Mucosa of descending colon (tissue), 3 donors: ENCODE measurements at regions not wholly inside any gene's neighbourhood (a gene's known extent, or its start where the extent isn't known, plus 50 kb on each side); places are given as distances from the start of the nearest gene placed in this dataset.
A peak's percentile ranks its signal among the peaks of the same experiment; 100 is the strongest.

ENCODE experiments used
- ATAC-seq: fragments of 200-7000 bp; cut with Tn5 transposase; one replicate; pipeline ENCODE4 v1.9.1; 2020; ENCODE audit warnings: mild to moderate bottlenecking, moderate library complexity
- DNase-seq, 3 donors: peaks; one replicate each; pipeline ENCODE4 v3.0.0-alpha.2; 2020
- H3K36me3 ChIP-seq: fragments of 200-600 bp; one replicate; pipeline ENCODE4 v1.8.0; 2021; ENCODE audit warnings: low read depth, mild to moderate bottlenecking
- H3K4me1 ChIP-seq: fragments of 200-600 bp; one replicate; pipeline ENCODE4 v1.8.0; 2021; ENCODE audit warnings: low read depth, mild to moderate bottlenecking
- H3K4me3 ChIP-seq: fragments of 200-600 bp; one replicate; pipeline ENCODE4 v1.8.0; 2021; ENCODE audit warnings: mild to moderate bottlenecking
- H3K9me3 ChIP-seq: fragments of 200-600 bp; one replicate; pipeline ENCODE4 v1.8.0; 2021; ENCODE audit warnings: mild to moderate bottlenecking
- intact Hi-C, 2 donors: fragments of 100-400 bp; cut with DNase I in 1 of 2; cut with micrococcal nuclease in 1 of 2; formaldehyde crosslinking; loops; one replicate each; pipeline versions ENCODE4 v1.11.0 to v1.11.1; 2022; cut with DNase I, micrococcal nuclease
- TF ChIP-seq, protein P1 (sequence below): fragments of 200-600 bp; IDR thresholded peaks from one replicate; pipeline ENCODE4 v1.8.0; 2022; ENCODE audit warnings: antibody characterized with exemption, mild to moderate bottlenecking
- donor health status: DM: no; HTN: no; CAD: no; lungs with moderate emphysema.
- donor health status: DM: no; HTN: no; CAD: no.
- donor health status: DM: no; HTN: yes; CAD: no.

DNA sequence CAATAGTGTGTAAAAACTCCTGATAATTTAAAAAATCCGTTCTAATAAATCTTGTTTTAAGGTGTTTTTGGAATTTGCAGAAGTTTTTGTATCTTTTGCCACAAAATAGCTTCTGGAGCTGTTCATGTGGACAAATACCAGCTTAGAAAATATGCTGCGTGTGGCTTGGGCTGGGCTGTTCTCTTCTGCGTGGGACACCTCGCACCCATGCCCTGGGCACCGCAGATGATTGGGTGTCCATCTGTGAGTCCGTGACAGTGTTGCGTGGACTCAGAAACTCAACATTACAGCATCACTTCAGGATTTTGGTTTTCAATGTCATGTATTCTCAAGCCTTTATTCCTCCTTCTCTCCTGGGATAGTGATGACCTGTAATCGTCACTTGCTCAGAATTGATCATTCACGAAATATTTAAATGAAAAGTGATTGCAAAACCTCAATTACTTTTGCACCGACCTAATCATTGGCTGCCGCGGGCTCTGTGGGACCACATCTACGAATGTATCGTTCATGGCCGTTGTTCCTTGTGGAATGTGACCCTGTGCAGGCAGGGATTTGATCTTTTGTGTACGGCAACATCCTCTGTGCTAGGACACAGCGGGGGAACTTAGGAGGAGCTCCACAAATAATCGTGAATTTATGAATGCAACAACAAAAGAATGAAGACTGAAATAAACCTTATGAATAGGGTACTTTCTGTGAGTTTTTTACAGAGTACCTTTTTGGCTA, 210.3 kb upstream of the FOXF1 start:
- Histone ChIP-seq H3K9me3 (no peaks in the 10 kb centered on the region), H3K36me3 (no peaks in the 10 kb centered on the region), H3K4me1 (peaks cover 5% of the 10 kb centered on the region), H3K4me3 (no peak overlapping the region)
- DNase-seq (no peak), ATAC-seq (no peak)
- TF ChIP-seq, protein P1, sequence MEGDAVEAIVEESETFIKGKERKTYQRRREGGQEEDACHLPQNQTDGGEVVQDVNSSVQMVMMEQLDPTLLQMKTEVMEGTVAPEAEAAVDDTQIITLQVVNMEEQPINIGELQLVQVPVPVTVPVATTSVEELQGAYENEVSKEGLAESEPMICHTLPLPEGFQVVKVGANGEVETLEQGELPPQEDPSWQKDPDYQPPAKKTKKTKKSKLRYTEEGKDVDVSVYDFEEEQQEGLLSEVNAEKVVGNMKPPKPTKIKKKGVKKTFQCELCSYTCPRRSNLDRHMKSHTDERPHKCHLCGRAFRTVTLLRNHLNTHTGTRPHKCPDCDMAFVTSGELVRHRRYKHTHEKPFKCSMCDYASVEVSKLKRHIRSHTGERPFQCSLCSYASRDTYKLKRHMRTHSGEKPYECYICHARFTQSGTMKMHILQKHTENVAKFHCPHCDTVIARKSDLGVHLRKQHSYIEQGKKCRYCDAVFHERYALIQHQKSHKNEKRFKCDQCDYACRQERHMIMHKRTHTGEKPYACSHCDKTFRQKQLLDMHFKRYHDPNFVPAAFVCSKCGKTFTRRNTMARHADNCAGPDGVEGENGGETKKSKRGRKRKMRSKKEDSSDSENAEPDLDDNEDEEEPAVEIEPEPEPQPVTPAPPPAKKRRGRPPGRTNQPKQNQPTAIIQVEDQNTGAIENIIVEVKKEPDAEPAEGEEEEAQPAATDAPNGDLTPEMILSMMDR = no peak
- intact Hi-C loops = loop anchor here in 1 of 2 donors (10.0 kb wide), 1 partner anchor 205 kb away; no protein-coding TSS in a partner anchor

GRCh38 chr16:86300746-86301481, 209.4 kb upstream of the FOXF1 start:
- intact Hi-C loops = loop anchor here in 1 of 2 donors (10.0 kb wide), 1 partner anchor 204 kb away; no protein-coding TSS in a partner anchor
- H3K36me3 ChIP-seq = no peaks in the 10 kb centered on the region
- no peak for ATAC-seq
- no peak overlapping the region for H3K4me3 ChIP-seq
- no peaks in the 10 kb centered on the region for H3K9me3 ChIP-seq
- no peak for DNase-seq
- H3K4me1 ChIP-seq = peaks cover 5% of the 10 kb centered on the region
- TF ChIP-seq, protein P1 = no peak

DNA sequence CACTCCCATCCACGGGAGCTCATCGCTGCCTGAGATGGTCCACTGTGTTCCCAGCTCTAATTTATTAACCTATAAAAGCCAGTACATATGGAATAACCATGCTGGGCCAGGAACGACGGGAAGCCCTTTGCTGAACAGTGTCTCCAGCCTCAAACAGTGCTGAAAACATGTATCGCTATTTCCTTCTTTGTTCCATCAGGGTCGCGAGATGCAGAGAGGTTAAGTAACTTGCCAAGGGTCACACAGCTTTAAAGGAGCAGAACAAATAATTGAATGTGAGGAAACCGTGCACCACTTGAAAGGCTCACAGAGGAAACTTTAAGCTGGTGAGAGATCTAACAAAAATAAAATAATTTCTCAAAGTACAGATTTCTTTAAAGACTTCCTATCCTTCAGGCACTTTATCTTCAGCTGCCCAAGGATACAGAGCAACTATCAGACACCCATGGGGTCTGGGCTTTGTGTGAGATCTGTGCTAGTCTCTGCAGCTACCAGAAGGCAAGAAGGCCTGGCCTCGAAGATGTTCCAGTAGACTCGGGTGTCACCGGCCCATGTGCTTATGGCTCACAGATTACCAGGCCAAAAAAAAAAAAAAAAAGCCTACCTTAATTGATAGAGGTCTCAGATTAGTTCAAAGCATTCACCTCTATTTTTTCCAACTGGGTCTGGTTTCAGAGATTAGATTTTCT, 207.8 kb upstream of the FOXF1 start:
- peaks cover 5% of the 10 kb centered on the region for H3K4me1 ChIP-seq
- intact Hi-C loops = loop anchor here in 1 of 2 donors (10.0 kb wide), 1 partner anchor 202 kb away; no protein-coding TSS in a partner anchor
- no peaks in the 10 kb centered on the region for H3K9me3 ChIP-seq
- H3K4me3 ChIP-seq = no peak overlapping the region
- TF ChIP-seq, protein P1 = no peak
- no peak for DNase-seq
- no peak for ATAC-seq
- H3K36me3 ChIP-seq = no peaks in the 10 kb centered on the region

- intact Hi-C loops = loop anchor here in 1 of 2 donors (10.0 kb wide), 1 partner anchor 201 kb away; no protein-coding TSS in a partner anchor
- ATAC-seq (peak; percentile 34), DNase-seq (peak in 2 of 3 donors; percentile 33 to 53)
- Histone ChIP-seq H3K4me3 (no peak overlapping the region), H3K9me3 (no peaks in the 10 kb centered on the region), H3K36me3 (no peaks in the 10 kb centered on the region), H3K4me1 (no peaks in the 10 kb centered on the region)
- TF ChIP-seq, protein P1 = no peak
Measured at GRCh38 chr16:86303787-86304678, 206.3 kb upstream of the FOXF1 start.

DNA sequence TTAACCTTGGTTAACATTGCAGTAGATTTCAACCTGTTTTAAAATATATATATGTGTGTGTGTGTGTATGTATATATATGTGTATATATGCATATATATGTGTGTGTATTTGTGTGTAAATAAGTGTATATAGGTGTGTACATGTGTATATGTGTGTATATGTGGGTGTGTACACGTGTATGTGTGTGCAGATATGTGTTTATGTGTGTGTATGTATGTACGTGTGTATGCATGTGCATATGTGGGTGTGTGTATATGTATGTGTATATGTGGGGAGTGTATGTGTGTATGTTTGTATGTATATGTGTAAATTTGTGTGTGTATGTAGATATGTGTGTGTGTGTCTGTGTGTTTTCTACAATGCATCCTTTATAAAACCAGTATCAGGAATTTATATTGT, 205.5 kb upstream of the FOXF1 start:
- DNase-seq = no peak
- ATAC-seq = no peak
- H3K4me3 ChIP-seq = no peak overlapping the region
- no peaks in the 10 kb centered on the region for H3K36me3 ChIP-seq
- H3K4me1 ChIP-seq = no peaks in the 10 kb centered on the region
- no peaks in the 10 kb centered on the region for H3K9me3 ChIP-seq
- intact Hi-C loops = loop anchor here in 1 of 2 donors (10.0 kb wide), 1 partner anchor 200 kb away; no protein-coding TSS in a partner anchor
- TF ChIP-seq, protein P1 = no peak
